ENCODE measurements at regions not wholly inside any gene's neighbourhood (a gene's known extent, or its start where the extent isn't known, plus 50 kb on each side); places are given as distances from the start of the nearest gene placed in this dataset.
"Not testable (repeated sequence)": the region's sequence is repeated elsewhere in the genome, so short reads cannot be mapped to it uniquely, and the experiment has no call there.

GRCh38 chr5:93953442-93953841, 212.0 kb upstream of the POU5F2 start:
- DNase-seq (ENCODE audit: insufficient read length, low spot score) (no peak), FAIRE-seq (no peak)

DNA sequence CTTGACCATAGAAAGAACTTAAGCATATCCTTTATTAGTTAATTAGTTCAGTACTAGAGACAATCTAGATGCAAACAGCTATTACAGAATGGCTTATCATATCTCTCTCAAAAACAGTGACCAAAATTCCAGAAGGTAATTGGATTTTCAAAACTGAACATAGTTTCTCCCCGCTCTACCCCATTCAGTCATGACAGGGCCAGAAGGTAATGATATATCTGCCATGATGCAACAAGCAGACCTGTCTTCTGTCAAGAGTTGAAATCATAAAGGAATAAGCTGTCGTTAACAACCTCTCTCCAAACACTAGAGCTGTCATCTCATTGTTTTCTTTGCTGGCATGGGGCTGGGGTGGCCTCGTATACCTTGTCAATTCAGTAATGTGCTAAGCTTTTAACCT, 200.5 kb upstream of the POU5F2 start:
- no peak for DNase-seq (ENCODE audit: insufficient read length, low spot score)

GRCh38 chr5:93933269-93933668, 191.9 kb upstream of the POU5F2 start:
- not testable (repeated sequence) for FAIRE-seq; DNase-seq (ENCODE audit: insufficient read length, low spot score)

More for the DNA sequence above, 200.5 kb upstream of the POU5F2 start:
- FAIRE-seq: no peak

GRCh38 chr5:93930098-93930497, 188.7 kb upstream of the POU5F2 start:
- FAIRE-seq (no peak), DNase-seq (ENCODE audit: insufficient read length, low spot score) (no peak)

- DNase-seq (ENCODE audit: insufficient read length, low spot score) (no peak), FAIRE-seq (no peak)
Measured at GRCh38 chr5:93929131-93929530, 187.7 kb upstream of the POU5F2 start.

DNA sequence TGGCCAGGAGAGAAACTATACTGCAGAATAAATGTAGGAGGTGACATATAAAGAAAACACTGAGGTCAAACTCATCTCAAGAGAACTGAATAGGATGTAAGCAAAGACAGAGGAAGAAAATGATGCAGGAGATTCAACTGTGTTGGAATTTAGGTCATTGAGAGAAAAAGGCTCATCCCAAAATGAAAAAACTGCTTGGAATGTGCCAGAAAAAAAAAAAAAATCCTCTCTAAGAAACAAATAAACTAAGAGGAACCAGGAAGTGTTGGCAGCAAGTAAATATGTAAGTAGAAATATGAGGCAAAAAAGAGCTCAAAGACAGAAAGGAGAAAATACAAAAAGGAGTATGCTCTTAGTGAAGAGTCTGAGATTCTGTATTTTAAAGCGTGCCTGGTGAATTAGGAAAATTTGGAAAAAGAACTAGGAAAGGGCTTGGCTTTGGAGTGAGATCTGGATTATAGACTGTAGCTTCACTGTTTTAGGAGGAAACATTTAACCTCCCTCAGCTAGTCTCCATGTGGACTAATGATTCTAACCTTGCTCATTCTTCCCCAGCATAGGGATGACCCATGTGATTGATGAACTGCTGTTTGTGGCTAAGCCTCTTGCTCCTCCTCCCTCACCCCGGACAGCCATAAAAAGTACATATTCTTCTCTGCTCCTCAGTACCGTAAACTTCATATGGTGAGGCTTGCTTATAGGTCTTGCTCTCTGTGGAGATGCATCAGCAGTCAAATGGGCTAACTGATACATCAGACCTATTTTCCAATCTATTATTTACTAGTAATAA, 185.6 kb upstream of the POU5F2 start:
- FAIRE-seq: no peak

GRCh38 chr5:93925321-93925720, 183.9 kb upstream of the POU5F2 start:
- no peak for FAIRE-seq
- no peak for DNase-seq (ENCODE audit: insufficient read length, low spot score)

More for the DNA sequence above, 185.6 kb upstream of the POU5F2 start:
- no peak for DNase-seq (ENCODE audit: insufficient read length, low spot score)

DNA sequence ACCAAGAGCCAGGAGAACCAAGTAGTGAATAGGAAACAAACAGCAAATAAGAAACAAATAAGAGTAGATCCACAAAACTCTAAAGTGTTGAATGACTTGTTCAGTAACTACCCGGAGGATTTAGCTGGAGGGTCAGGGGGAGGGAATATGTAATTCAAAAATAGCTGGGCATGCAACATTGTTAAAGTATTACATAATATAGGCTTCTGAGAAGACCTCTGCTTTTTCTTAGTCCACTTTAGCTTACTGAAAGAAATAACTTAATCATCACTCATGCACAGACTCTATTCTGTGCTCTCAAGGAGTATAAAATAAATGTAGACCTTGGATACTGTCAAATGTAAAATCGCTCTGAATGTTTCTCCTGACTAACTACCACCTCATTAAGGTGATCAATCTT, 183.2 kb upstream of the POU5F2 start:
- no peak for DNase-seq (ENCODE audit: insufficient read length, low spot score)
- FAIRE-seq: no peak

GRCh38 chr5:93922551-93922950, 181.2 kb upstream of the POU5F2 start:
- no peak for DNase-seq (ENCODE audit: insufficient read length, low spot score)
- no peak for FAIRE-seq

- FAIRE-seq (no peak), DNase-seq (ENCODE audit: insufficient read length, low spot score) (no peak)
Measured at GRCh38 chr5:93921001-93921400, 179.6 kb upstream of the POU5F2 start.

DNA sequence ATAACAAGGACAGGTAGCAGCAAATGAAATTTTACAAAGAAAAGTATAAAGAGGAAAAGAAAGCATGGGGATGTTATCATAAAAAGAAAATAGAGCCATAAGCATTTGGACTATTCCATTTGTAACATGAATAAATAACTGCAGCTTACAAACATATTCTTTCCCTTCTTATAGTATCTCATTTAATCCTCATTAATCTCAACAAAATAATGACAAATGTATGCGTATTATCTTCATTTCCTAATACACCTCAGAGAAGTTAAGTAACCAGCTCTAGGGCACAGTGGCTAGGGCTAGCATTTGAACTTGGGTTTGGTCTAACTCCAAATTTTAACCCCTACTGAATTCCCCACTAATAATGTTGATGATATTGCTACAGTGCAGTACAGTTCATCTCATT, 175.5 kb upstream of the POU5F2 start:
- DNase-seq (ENCODE audit: insufficient read length, low spot score): no peak
- no peak for FAIRE-seq

- FAIRE-seq (no peak), DNase-seq (ENCODE audit: insufficient read length, low spot score) (no peak)
Measured at GRCh38 chr5:93915142-93915553, 173.7 kb upstream of the POU5F2 start.

DNA sequence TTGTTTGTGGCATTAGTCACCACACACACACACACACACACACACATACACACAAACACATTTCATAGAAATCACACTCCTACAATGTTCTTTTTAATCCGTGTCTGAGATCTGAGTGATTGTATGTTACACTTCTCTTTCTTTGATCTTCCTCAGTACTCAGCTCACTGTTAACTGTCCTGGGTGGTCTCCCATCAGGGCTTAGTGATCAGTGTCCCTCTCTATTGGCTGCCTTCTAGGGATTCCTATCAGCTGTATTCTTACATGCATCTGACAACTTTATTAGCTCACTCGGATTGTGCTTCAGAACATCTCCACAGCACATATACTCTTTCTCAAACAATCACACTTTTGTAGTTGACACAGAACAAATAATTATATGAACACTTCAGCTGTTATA, 170.2 kb upstream of the POU5F2 start:
- FAIRE-seq: no peak
- DNase-seq (ENCODE audit: insufficient read length, low spot score): no peak

GRCh38 chr5:93909356-93909755, 168.0 kb upstream of the POU5F2 start:
- DNase-seq (ENCODE audit: insufficient read length, low spot score) (no peak), FAIRE-seq (no peak)

- DNase-seq (ENCODE audit: insufficient read length, low spot score): no peak
- no peak for FAIRE-seq
Measured at GRCh38 chr5:93904917-93905316, 163.5 kb upstream of the POU5F2 start.

DNA sequence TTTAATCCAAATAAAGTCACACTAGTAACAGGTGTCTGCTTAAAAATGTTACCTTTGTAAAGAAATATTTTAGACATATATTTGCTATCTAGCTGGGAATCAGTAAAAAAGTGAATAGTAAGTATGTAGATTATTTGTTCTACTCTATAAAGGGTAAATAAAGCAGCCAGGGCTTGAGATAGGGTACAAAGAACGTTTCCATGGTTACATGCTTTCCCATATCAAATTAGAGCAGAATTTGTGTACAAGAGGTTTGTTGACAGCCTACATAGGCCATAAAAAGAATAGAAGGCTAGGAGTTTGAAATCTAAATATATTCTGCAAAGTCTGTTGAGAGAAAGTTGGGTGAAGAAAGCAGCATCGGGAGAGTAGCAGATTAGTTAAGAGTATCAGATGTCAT, 160.9 kb upstream of the POU5F2 start:
- no peak for FAIRE-seq
- DNase-seq (ENCODE audit: insufficient read length, low spot score): no peak

- FAIRE-seq: no peak
Measured at GRCh38 chr5:93899026-93899600, 157.7 kb upstream of the POU5F2 start.

DNA sequence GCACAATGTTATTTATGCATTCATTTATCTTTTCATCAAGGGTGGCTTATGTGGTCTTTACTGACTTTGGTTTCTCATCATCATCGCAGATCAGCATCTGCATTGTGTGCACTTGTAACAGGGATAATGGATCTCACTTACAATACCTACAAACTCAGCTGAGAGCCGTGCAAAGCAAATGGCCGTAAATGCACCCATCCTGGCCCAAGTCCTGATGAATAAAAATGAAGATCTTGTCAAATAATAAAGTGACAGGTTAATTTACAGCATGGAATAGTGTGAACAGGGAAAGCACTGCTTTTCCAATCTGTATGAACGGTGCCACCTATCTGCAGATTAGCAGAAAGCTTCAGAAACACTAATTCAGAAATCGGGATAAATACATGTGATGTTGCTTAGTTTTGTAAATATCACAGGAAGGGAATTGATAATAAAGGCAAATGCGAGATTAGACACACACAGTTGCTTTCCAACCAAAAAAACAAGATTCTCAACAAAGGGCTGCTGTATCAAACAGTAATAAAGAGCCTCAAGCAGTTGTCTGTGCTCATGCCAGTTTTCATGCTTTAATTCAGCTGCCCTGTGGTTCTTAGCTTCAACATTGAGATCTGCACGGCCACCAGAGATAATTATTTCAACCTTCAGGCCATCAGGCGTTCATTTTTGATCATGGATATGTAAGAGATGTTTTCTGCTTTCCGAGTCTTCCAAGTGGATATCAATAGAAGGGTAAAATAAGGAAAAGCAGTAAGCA, 153.4 kb upstream of the POU5F2 start:
- FAIRE-seq: no peak

More at GRCh38 chr5:93899026-93899600, 157.7 kb upstream of the POU5F2 start:
- DNase-seq (ENCODE audit: insufficient read length, low spot score): no peak

DNA sequence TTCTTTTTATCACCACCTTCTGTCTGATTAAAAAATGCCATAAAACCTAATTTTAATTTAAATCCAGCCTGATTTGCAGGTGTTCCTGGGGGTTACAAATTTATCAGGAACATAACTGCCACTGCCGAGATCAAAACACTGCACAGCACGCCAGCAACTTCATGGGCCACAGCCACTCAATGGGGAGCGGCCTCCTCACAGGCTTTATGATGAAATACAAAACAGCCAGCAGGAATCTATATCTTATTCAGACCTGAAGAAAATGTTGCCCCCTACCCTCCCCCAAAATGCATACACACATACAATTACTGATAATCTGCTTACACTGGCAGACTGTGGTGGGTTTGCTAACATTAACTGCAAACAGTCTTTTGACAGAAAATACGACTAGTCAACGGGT, 151.7 kb upstream of the POU5F2 start:
- FAIRE-seq: no peak
- no peak for DNase-seq (ENCODE audit: insufficient read length, low spot score)

More for the DNA sequence above, 153.4 kb upstream of the POU5F2 start:
- DNase-seq (ENCODE audit: insufficient read length, low spot score): no peak

DNA sequence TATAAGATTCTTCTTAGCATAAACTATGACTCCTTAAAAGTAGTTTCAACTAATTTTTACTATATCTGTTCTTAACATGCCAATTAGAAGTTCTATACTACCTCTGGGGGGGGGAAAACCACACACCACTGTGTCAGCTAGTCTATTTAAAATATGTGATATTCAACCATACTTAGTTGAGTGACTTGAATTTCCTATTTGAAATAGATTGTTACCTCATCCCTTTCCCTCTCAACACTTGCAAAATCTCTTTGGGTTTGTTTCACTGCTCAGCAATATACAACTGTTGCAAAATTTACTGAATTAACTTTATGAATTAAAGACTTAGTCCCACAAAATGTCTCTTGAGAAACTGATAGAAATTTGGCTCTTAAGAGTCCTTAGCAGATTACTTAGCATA, 151.1 kb upstream of the POU5F2 start:
- DNase-seq (ENCODE audit: insufficient read length, low spot score): no peak
- FAIRE-seq: no peak

All from HTR-8/SVneo (cell line).